ENCODE measurements at regions not wholly inside any gene's neighbourhood (a gene's known extent, or its start where the extent isn't known, plus 50 kb on each side); places are given as distances from the start of the nearest gene placed in this dataset.
"Not testable (repeated sequence)": the region's sequence is repeated elsewhere in the genome, so short reads cannot be mapped to it uniquely, and the experiment has no call there.

GRCh38 chr7:4319280-4319679 is 362.8 kb upstream of the FOXK1 start:
- DNase-seq = no peak

GRCh38 chr7:4325732-4326131 is 356.4 kb upstream of the FOXK1 start:
- DNase-seq = no peak

DNA sequence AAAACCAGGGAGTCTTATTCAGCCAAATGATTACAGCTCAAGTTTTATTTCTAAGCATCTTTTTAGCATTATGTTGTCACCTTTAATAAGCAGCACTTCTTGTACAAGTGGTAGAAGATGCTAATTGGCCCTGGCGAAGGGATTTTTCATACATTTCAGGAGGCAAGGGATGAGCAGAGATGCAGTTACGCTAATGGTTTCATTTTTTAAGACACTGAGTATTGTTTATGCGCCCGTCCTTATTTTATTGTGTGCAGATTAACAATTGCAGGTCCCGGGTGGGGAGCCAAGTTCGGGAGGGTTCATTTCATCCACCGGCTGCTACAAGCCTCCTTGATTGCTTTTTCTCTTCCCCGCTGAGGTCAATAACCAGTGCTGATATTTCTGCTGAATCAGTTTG is 350.4 kb upstream of the FOXK1 start:
- DNase-seq = no peak

- DNase-seq = no peak
Measured at GRCh38 chr7:4338556-4338955, 343.5 kb upstream of the FOXK1 start.

GRCh38 chr7:4343272-4344247 is 338.5 kb upstream of the FOXK1 start:
- no peak for DNase-seq

- DNase-seq = no peak
Measured at GRCh38 chr7:4345004-4345403, 337.1 kb upstream of the FOXK1 start.

DNA sequence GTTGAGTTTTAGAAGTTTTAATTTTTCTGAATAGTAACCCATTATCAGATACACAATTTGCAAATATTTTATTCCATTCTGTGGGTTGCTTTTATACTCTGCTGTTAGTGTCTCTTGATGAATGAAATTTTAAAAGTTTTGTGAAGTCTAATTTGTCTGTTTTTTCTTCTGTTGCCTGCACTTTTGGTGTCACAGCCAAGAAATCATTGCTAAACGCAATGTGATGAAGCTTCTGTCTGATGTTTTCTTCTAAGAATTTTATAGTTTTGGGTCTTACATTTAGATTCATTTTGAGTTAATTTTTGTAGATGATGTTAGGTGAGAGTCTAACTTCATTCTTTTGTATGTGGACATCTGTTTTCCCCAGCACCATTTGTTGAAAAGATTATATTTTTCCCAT is 330.0 kb upstream of the FOXK1 start:
- no peak for DNase-seq

GRCh38 chr7:4361774-4362173 is 320.3 kb upstream of the FOXK1 start:
- no peak for DNase-seq

GRCh38 chr7:4383584-4383983 is 298.5 kb upstream of the FOXK1 start:
- no peak for DNase-seq

- no peak for DNase-seq
Measured at GRCh38 chr7:4386190-4386589, 295.9 kb upstream of the FOXK1 start.

- DNase-seq = not testable (repeated sequence)
Measured at GRCh38 chr7:4391103-4391502, 291.0 kb upstream of the FOXK1 start.

GRCh38 chr7:4394736-4395135 is 287.4 kb upstream of the FOXK1 start:
- no peak for DNase-seq

GRCh38 chr7:4399121-4399520 is 283.0 kb upstream of the FOXK1 start:
- no peak for DNase-seq

- no peak for DNase-seq
Measured at GRCh38 chr7:4399596-4399995, 282.5 kb upstream of the FOXK1 start.

DNA sequence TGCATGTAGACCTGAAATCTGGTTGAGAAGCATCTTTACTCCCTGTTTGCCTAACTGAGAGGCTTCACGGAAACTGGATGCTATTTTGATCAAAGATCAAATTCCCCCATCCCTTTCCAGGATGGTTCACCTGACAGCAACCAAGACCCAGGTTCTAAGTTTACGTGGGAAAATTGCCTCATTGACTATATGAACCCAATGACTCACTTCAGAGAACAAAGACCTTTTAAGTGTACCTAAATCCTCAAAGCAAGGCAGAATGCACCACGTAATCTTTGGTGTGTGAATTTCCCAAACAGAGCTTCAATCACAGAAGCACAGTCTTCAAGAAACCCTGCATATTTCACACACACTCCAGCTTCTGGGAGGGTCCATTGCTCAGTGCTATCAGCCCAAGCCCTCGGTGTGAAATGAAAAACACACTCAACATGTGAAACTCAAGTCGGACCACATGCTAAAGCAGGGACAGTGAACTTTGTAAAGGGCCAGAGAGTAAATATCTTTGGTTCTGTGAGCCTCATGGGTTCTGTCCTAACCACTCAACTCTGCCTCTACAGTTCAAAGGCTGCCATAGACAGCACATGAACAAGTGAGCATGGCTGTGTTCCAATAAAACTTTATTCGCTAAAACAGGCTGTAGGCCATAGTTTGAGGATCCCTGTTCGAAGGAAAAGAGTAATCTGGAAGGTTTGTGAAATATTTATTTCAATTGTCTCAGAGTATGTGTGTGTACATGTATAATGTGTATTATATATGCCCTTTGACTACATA is 275.6 kb upstream of the FOXK1 start:
- DNase-seq = no peak

GRCh38 chr7:4409946-4410345 is 272.1 kb upstream of the FOXK1 start:
- DNase-seq = no peak

GRCh38 chr7:4416396-4417056 is 265.6 kb upstream of the FOXK1 start:
- no peak for DNase-seq

DNA sequence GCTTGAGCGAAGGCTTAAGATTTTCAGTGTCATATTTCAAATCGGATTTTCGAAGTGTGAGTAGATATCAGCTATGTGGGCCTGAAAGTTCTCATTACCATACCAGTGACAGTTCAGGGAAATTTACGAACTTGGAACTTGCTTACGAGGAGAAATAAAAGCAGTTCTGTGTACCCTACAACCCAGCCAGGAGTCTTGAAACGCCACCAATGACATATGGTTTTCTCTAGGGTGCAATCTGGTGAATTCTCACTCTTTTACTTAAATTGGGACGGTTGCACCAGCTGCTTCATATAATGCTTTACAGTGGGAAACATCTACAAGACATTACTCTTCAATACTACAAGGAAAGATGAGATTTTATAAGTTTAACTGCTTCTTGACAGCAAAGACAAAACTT is 253.6 kb upstream of the FOXK1 start:
- no peak for DNase-seq

GRCh38 chr7:4430227-4430626 is 251.9 kb upstream of the FOXK1 start:
- no peak for DNase-seq

DNA sequence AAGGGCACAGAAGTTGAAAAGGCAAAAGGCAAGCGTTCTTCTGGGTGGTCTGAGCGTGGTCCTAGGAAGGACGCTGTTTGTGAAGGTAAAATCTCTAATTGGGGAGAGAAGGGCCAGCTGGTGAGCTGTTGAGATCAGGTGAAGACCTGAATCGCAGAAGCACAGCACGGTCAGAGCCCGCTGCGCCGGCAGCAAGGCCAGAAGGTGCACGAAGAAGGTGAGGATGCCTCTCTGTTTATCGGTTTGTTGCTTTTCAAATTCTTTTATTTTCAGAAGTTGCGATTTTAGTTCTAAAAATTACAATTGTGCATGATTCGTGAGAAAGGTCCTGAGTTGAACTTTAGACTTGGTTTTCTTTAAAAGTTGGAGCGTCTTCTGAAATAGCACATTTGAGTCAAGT is 247.8 kb upstream of the FOXK1 start:
- DNase-seq = no peak

GRCh38 chr7:4436361-4436895 is 245.7 kb upstream of the FOXK1 start:
- no peak for DNase-seq

DNA sequence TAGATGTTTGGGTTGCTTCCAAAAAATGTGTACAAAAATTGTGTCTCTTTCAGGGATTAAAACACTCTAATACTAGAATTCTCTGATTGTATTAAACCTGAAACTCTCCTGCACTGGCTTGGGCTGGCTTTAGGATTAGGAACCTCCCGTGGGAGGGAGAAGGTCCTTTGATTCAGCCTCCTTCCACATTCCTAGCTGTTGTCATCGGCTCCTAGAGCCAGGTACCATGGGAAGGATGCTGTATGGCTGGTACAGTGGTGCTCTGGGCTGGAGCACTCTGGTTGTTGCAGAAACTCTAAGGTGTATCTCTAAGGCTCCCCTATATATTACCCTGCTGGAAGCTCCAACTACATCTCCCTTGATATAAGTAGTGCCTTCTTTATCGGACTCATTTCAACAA is 245.2 kb upstream of the FOXK1 start:
- DNase-seq = no peak

DNA sequence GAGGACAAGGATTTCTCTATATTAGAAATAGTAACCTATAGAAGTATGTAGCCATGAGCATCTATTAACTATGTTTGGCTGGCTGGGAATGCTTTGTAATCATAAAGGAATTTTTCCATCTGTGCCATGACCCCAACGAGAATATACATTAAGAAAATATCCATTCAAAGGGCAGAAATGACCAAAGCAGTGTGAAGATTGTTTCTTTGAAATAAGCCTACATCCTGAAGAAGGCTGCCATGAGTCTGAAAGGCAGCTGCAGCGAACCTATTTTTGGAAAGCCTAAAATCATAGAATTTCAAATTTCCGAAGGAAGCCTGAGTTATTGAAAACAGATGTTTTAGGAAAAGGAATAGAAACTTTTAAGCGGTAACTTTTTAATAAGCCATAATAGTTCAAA is 244.2 kb upstream of the FOXK1 start:
- DNase-seq = no peak
